ENCODE measurements at regions not wholly inside any gene's neighbourhood (a gene's known extent, or its start where the extent isn't known, plus 50 kb on each side); places are given as distances from the start of the nearest gene placed in this dataset.

DNA sequence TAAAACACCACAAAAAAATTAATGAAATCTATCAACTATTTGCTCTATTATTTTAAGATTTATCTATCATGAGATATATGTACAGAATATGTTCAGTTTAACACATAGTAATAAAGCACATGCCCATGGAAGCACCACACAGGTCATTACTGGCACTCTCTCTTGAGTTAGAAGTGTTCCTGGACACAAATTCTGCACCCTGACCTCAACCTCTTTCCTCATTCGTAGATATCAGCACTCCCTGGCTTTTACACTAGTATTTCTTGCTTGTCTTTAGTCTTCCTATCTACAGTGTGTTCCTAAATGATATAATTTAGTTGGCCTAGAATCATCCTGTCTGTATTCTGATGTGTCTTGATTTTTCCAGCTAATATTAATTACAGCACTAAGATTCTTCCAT, 321.0 kb upstream of the SOX5 start:
- H3K4me3 ChIP-seq (replicated peaks in 1 of 2; ENCODE audit: low read depth in 1 of 2, low read length in 2 of 2) = no peak overlapping the region
- BruUV-seq (replicated peaks) = no TSS peak
- no peak overlapping the region for H3K27ac ChIP-seq (ENCODE audit: low read depth, low read length)
- no peaks in the 10 kb centered on the region for H3K27me3 ChIP-seq (ENCODE audit: insufficient read depth, low read length)
- RAD21 ChIA-PET (ENCODE audit: low non-redundant PET in 1 of 2, low total read pairs in 2 of 2, uncharacterized antibody in 2 of 2, unreplicated experiment in 2 of 2) = no interaction called here
- H2AFZ ChIP-seq (ENCODE audit: low read depth, low read length, poor library complexity, severe bottlenecking) = no peak overlapping the region
- no peaks in the 10 kb centered on the region for H3K36me3 ChIP-seq (ENCODE audit: control insufficient read depth in 1 of 2, insufficient read depth in 2 of 2, low read length in 2 of 2)
- no peaks in the 10 kb centered on the region for H3K4me1 ChIP-seq (ENCODE audit: control insufficient read depth in 1 of 2, insufficient read depth in 2 of 2, low read length in 2 of 2)
- DNase-seq (ENCODE audit: low read depth, low spot score) = no peak
- no peak for ATAC-seq
- H3K9me3 ChIP-seq (ENCODE audit: control insufficient read depth in 1 of 2, insufficient read depth in 1 of 2, low read depth in 1 of 2, low read length in 2 of 2) = peaks cover 5 to 12% of the 10 kb centered on the region in 2 experiments; a peak in 2 of 4 replicates
- CTCF ChIA-PET = no interaction called here
- no peaks in the 10 kb centered on the region for H3K9me2 ChIP-seq (ENCODE audit: insufficient read depth)
- POLR2A ChIA-PET = no interaction called here
- TF ChIP-seq EZH2phosphoT487 (IDR thresholded peaks at IDR 0.05; ENCODE audit: borderline replicate concordance) (no peak), YY1 (IDR thresholded peaks at IDR 0.05; ENCODE audit: extremely low read depth, insufficient replicate concordance, low read depth, low read length) (no peak), CBX3 (IDR thresholded peaks at IDR 0.05; ENCODE audit: low read depth) (no peak), ELF1 (IDR thresholded peaks at IDR 0.05; ENCODE audit: borderline replicate concordance, low read depth) (no peak), JUND (IDR thresholded peaks at IDR 0.05) (no peak), TCF7L2 (IDR thresholded peaks at IDR 0.05; ENCODE audit: borderline replicate concordance, extremely low read depth, insufficient read depth, insufficient read length) (no peak), SRF (IDR thresholded peaks at IDR 0.05; ENCODE audit: low read depth) (no peak), POLR2A (IDR thresholded peaks at IDR 0.05; ENCODE audit: borderline replicate concordance, extremely low read depth, insufficient read depth, insufficient read length) (no peak), FOSL1 (IDR thresholded peaks at IDR 0.05; ENCODE audit: low read depth) (no peak)
- TF ChIP-seq, protein P1, sequence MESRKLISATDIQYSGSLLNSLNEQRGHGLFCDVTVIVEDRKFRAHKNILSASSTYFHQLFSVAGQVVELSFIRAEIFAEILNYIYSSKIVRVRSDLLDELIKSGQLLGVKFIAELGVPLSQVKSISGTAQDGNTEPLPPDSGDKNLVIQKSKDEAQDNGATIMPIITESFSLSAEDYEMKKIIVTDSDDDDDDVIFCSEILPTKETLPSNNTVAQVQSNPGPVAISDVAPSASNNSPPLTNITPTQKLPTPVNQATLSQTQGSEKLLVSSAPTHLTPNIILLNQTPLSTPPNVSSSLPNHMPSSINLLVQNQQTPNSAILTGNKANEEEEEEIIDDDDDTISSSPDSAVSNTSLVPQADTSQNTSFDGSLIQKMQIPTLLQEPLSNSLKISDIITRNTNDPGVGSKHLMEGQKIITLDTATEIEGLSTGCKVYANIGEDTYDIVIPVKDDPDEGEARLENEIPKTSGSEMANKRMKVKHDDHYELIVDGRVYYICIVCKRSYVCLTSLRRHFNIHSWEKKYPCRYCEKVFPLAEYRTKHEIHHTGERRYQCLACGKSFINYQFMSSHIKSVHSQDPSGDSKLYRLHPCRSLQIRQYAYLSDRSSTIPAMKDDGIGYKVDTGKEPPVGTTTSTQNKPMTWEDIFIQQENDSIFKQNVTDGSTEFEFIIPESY (IDR thresholded peaks at IDR 0.05; ENCODE audit: extremely low read depth, insufficient replicate concordance, low read length) = no peak
- TF ChIP-seq, protein P2, sequence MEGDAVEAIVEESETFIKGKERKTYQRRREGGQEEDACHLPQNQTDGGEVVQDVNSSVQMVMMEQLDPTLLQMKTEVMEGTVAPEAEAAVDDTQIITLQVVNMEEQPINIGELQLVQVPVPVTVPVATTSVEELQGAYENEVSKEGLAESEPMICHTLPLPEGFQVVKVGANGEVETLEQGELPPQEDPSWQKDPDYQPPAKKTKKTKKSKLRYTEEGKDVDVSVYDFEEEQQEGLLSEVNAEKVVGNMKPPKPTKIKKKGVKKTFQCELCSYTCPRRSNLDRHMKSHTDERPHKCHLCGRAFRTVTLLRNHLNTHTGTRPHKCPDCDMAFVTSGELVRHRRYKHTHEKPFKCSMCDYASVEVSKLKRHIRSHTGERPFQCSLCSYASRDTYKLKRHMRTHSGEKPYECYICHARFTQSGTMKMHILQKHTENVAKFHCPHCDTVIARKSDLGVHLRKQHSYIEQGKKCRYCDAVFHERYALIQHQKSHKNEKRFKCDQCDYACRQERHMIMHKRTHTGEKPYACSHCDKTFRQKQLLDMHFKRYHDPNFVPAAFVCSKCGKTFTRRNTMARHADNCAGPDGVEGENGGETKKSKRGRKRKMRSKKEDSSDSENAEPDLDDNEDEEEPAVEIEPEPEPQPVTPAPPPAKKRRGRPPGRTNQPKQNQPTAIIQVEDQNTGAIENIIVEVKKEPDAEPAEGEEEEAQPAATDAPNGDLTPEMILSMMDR (IDR thresholded peaks at IDR 0.05 in 2 of 3, conservative IDR thresholded peaks at IDR 0.05 in 1 of 3; ENCODE audit: borderline replicate concordance in 1 of 3, insufficient read depth in 1 of 3, low read depth in 2 of 3, low read length in 2 of 3) = no peak
- H4K20me1 ChIP-seq (ENCODE audit: insufficient read depth) = no peaks in the 10 kb centered on the region
- no peak overlapping the region for H3K9ac ChIP-seq (ENCODE audit: low read length)
- H3K79me2 ChIP-seq (ENCODE audit: insufficient read depth, low read length) = no peaks in the 10 kb centered on the region
- H3K4me2 ChIP-seq (ENCODE audit: low read length) = no peak overlapping the region
- intact Hi-C loops (cut with micrococcal nuclease) = no loop called here

All from HCT116 (cell line).